Neuronal stem cell (in vitro differentiated cells): ENCODE measurements at regions not wholly inside any gene's neighbourhood (a gene's known extent, or its start where the extent isn't known, plus 50 kb on each side); places are given as distances from the start of the nearest gene placed in this dataset.

Source experiments
- DNase-seq: peaks from one replicate; pipeline ENCODE4 v3.0.0-alpha.2; 2013; ENCODE audit warnings: low spot score
- H2AFZ ChIP-seq: one replicate; pipeline ENCODE4 v1.6.1; 2013; ENCODE audit warnings: mild to moderate bottlenecking, low read length, inconsistent platforms
- H2AK5ac ChIP-seq: 2 replicates; pipeline ENCODE4 v1.6.1; 2013; ENCODE audit warnings: low read depth, mild to moderate bottlenecking, inconsistent platforms, low read length, moderate library complexity, mixed read lengths
- H2BK120ac ChIP-seq: 2 replicates; pipeline ENCODE4 v1.6.1; 2013; ENCODE audit warnings: low read depth, mild to moderate bottlenecking, inconsistent platforms, low read length, moderate library complexity, mixed read lengths
- H2BK12ac ChIP-seq: one replicate; pipeline ENCODE4 v1.6.1; 2013; ENCODE audit warnings: low read length, inconsistent platforms
- H2BK15ac ChIP-seq: 2 replicates; pipeline ENCODE4 v1.6.1; 2013; ENCODE audit warnings: mild to moderate bottlenecking, low read length, inconsistent platforms, mixed read lengths
- H2BK5ac ChIP-seq: one replicate; pipeline ENCODE4 v1.6.1; 2013; ENCODE audit warnings: inconsistent platforms, mild to moderate bottlenecking, low read length, moderate library complexity
- H3K14ac ChIP-seq: one replicate; pipeline ENCODE4 v1.6.1; 2013; ENCODE audit warnings: low read length, inconsistent platforms
- H3K18ac ChIP-seq: 2 replicates; pipeline ENCODE4 v1.6.1; 2013; ENCODE audit warnings: low read length, inconsistent platforms
- H3K23ac ChIP-seq: 2 replicates; pipeline ENCODE4 v1.6.1; 2013; ENCODE audit warnings: low read depth, mild to moderate bottlenecking, mixed read lengths, low read length, inconsistent platforms; ENCODE audit not compliant: poor library complexity
- H3K27ac ChIP-seq: replicated peaks from 3 replicates; pipeline ENCODE4 v1.5.1; 2013; ENCODE audit warnings: low read length, inconsistent platforms
- H3K27me3 ChIP-seq, 3 experiments: 2 replicates each; pipeline ENCODE4 v1.6.1; 2013; ENCODE audit warnings: low read length in 3 of 3, mild to moderate bottlenecking in 2 of 3, inconsistent platforms in 1 of 3, low read depth in 1 of 3, mixed read lengths in 1 of 3, moderate library complexity in 1 of 3; ENCODE audit not compliant: control insufficient read depth in 3 of 3, insufficient read depth in 3 of 3
- H3K36me3 ChIP-seq, 2 donors: replicated peaks in 1 of 2; 2 replicates each; pipeline ENCODE4 v1.6.1; 2013; ENCODE audit warnings: low read length in 2 of 2; ENCODE audit not compliant: control insufficient read depth in 2 of 2, insufficient read depth in 2 of 2
- H3K4ac ChIP-seq: 2 replicates; pipeline ENCODE4 v1.6.1; 2013; ENCODE audit warnings: inconsistent platforms, mild to moderate bottlenecking, low read length, moderate library complexity
- H3K4me1 ChIP-seq, 2 donors: 1 replicate in 1 of 2; 2 replicates in 1 of 2; pipeline ENCODE4 v1.6.1; 2013; ENCODE audit warnings: low read length in 2 of 2, low read depth in 1 of 2; ENCODE audit not compliant: control insufficient read depth in 2 of 2, insufficient read depth in 1 of 2
- H3K4me2 ChIP-seq: one replicate; pipeline ENCODE4 v1.6.1; 2013; ENCODE audit warnings: mild to moderate bottlenecking, low read length, inconsistent platforms; ENCODE audit not compliant: insufficient read depth, poor library complexity, severe bottlenecking
- H3K4me3 ChIP-seq, 2 donors: 2 replicates each; pipeline ENCODE4 v1.5.1; 2013; ENCODE audit warnings: low read length in 2 of 2, mild to moderate bottlenecking in 2 of 2, inconsistent platforms in 1 of 2, moderate library complexity in 1 of 2
- H3K79me1 ChIP-seq: one replicate; pipeline ENCODE4 v1.6.1; 2013; ENCODE audit warnings: low read depth, mild to moderate bottlenecking, inconsistent platforms, low read length, moderate library complexity
- H3K9ac ChIP-seq: one replicate; pipeline ENCODE4 v1.6.1; 2013; ENCODE audit warnings: mild to moderate bottlenecking, low read depth, low read length, inconsistent platforms; ENCODE audit not compliant: poor library complexity
- H3K9me3 ChIP-seq, 2 donors: replicated peaks in 1 of 2; 2 replicates each; pipeline versions ENCODE3 to v1.6.1; 2013; ENCODE audit warnings: low read length in 2 of 2, mild to moderate bottlenecking in 2 of 2, inconsistent platforms in 1 of 2, low read depth in 1 of 2, mixed read lengths in 1 of 2, moderate library complexity in 1 of 2; ENCODE audit not compliant: control insufficient read depth in 2 of 2, insufficient read depth in 1 of 2
- H4K8ac ChIP-seq: one replicate; pipeline ENCODE4 v1.6.1; 2013; ENCODE audit warnings: low read depth, mild to moderate bottlenecking, inconsistent platforms, low read length, moderate library complexity
- H4K91ac ChIP-seq: one replicate; pipeline ENCODE4 v1.6.1; 2013; ENCODE audit warnings: low read length, low read depth, mild to moderate bottlenecking, inconsistent platforms; ENCODE audit not compliant: poor library complexity
- WGBS, 2 donors: extraction: QIAGEN DNeasy Blood & Tissue Kit; methylation state at CpG; one replicate each; pipeline ENCODE4 v1.1.7; 2013; ENCODE audit warnings: missing lambda C conversion rate in 2 of 2, mixed read lengths in 1 of 2; ENCODE audit not compliant: insufficient read length in 2 of 2, insufficient replicate concordance in 1 of 2; ENCODE audit errors: extremely low coverage in 2 of 2; 5-methylcytosine and 5-hydroxymethylcytosine counted together

GRCh38 chr5:42351956-42352355 is 71.3 kb upstream of the GHR start:
- Histone ChIP-seq H3K9ac (no peak overlapping the region), H3K4ac (no peak overlapping the region), H3K4me3 (no peak overlapping the region), H3K36me3 (no peaks in the 10 kb centered on the region), H3K23ac (no peak overlapping the region), H4K8ac (no peak overlapping the region), H3K4me1 (no peaks in the 10 kb centered on the region), H3K79me1 (no peaks in the 10 kb centered on the region), H3K27me3 (no peaks in the 10 kb centered on the region), H3K27ac (no peak overlapping the region), H2BK15ac (no peak overlapping the region), H4K91ac (no peak overlapping the region), H2BK120ac (no peak overlapping the region), H3K14ac (no peak overlapping the region), H2BK5ac (no peak overlapping the region), H2AFZ (no peak overlapping the region), H2BK12ac (no peak overlapping the region), H3K18ac (no peak overlapping the region), H3K9me3 (no peaks in the 10 kb centered on the region), H3K4me2 (no peak overlapping the region), H2AK5ac (no peak overlapping the region)
- no CpG with 5 or more reads among the region's 1 CpG for WGBS, 2 donors
- DNase-seq, result no peak

- H4K91ac ChIP-seq, result no peak overlapping the region
- H3K36me3 ChIP-seq, result no peaks in the 10 kb centered on the region
- H2BK12ac ChIP-seq, result no peak overlapping the region
- no peak overlapping the region for H2BK120ac ChIP-seq
- H3K18ac ChIP-seq, result no peak overlapping the region
- H3K9ac ChIP-seq, result no peak overlapping the region
- no peak overlapping the region for H3K23ac ChIP-seq
- no peak overlapping the region for H2BK5ac ChIP-seq
- no peak overlapping the region for H3K4me2 ChIP-seq
- no peaks in the 10 kb centered on the region for H3K27me3 ChIP-seq
- H3K4me3 ChIP-seq, result no peak overlapping the region
- no peak overlapping the region for H4K8ac ChIP-seq
- no peak overlapping the region for H3K27ac ChIP-seq
- no peak overlapping the region for H2BK15ac ChIP-seq
- no peak overlapping the region for H3K4ac ChIP-seq
- H3K9me3 ChIP-seq, result no peaks in the 10 kb centered on the region
- no peak overlapping the region for H3K14ac ChIP-seq
- no peak for DNase-seq
- H2AFZ ChIP-seq, result no peak overlapping the region
- H2AK5ac ChIP-seq, result no peak overlapping the region
- peaks cover 0 to 4% of the 10 kb centered on the region in 2 donors for H3K4me1 ChIP-seq
- H3K79me1 ChIP-seq, result no peaks in the 10 kb centered on the region
- WGBS, 2 donors, result no CpG with 5 or more reads among the region's 2 CpGs
Measured at GRCh38 chr5:42360056-42360455, 63.2 kb upstream of the GHR start.

GRCh38 chr5:42360616-42361314 is 62.5 kb upstream of the GHR start:
- Histone ChIP-seq H3K4me3 (no peak overlapping the region), H4K91ac (no peak overlapping the region), H3K36me3 (no peaks in the 10 kb centered on the region), H2BK5ac (no peak overlapping the region), H3K9ac (no peak overlapping the region), H3K4me1 (peaks cover 0 to 4% of the 10 kb centered on the region in 2 donors), H3K18ac (no peak overlapping the region), H3K9me3 (no peaks in the 10 kb centered on the region), H3K27ac (no peak overlapping the region), H2BK120ac (no peak overlapping the region), H3K23ac (no peak overlapping the region), H3K4me2 (no peak overlapping the region), H4K8ac (no peak overlapping the region), H3K79me1 (no peaks in the 10 kb centered on the region), H2AK5ac (no peak overlapping the region), H3K4ac (no peak overlapping the region), H3K27me3 (no peaks in the 10 kb centered on the region), H3K14ac (no peak overlapping the region), H2AFZ (no peak overlapping the region), H2BK12ac (no peak overlapping the region), H2BK15ac (no peak overlapping the region)
- no CpG with 5 or more reads among the region's 3 CpGs for WGBS, 2 donors
- DNase-seq, result no peak

GRCh38 chr5:42361315-42361688 is 61.9 kb upstream of the GHR start:
- Histone ChIP-seq H3K18ac (no peak overlapping the region), H3K36me3 (no peaks in the 10 kb centered on the region), H3K27me3 (no peaks in the 10 kb centered on the region), H3K79me1 (no peaks in the 10 kb centered on the region), H2AFZ (no peak overlapping the region), H3K27ac (no peak overlapping the region), H3K23ac (no peak overlapping the region), H4K8ac (no peak overlapping the region), H3K9ac (no peak overlapping the region), H2BK12ac (no peak overlapping the region), H2BK5ac (no peak overlapping the region), H3K14ac (no peak overlapping the region), H3K9me3 (no peaks in the 10 kb centered on the region), H2BK120ac (no peak overlapping the region), H3K4me1 (peaks cover 0 to 4% of the 10 kb centered on the region in 2 donors), H3K4me2 (no peak overlapping the region), H4K91ac (no peak overlapping the region), H2AK5ac (no peak overlapping the region), H2BK15ac (no peak overlapping the region), H3K4ac (no peak overlapping the region), H3K4me3 (no peak overlapping the region)
- no peak for DNase-seq
- no CpG with 5 or more reads among the region's 3 CpGs for WGBS, 2 donors
